Lower lobe of right lung (tissue), 2 donors: ENCODE measurements at regions not wholly inside any gene's neighbourhood (a gene's known extent, or its start where the extent isn't known, plus 50 kb on each side); places are given as distances from the start of the nearest gene placed in this dataset.
"Not testable (repeated sequence)": the region's sequence is repeated elsewhere in the genome, so short reads cannot be mapped to it uniquely, and the experiment has no call there.

Source experiments
- ATAC-seq, 2 donors: fragments of 200-7000 bp; cut with Tn5 transposase; one replicate each; pipeline ENCODE4 v1.9.1; 2020 to 2022; ENCODE audit warnings: mild to moderate bottlenecking in 2 of 2, moderate library complexity in 2 of 2
- DNase-seq: peaks from one replicate; pipeline ENCODE4 v3.0.0-alpha.2; 2020
- H3K27ac ChIP-seq: fragments of 200-600 bp; one replicate; pipeline ENCODE4 v1.8.0; 2022
- H3K27me3 ChIP-seq: fragments of 200-600 bp; one replicate; pipeline ENCODE4 v1.8.0; 2022; ENCODE audit warnings: low read depth
- H3K36me3 ChIP-seq: fragments of 200-600 bp; one replicate; pipeline ENCODE4 v1.8.0; 2022; ENCODE audit warnings: mild to moderate bottlenecking
- H3K4me1 ChIP-seq: fragments of 200-600 bp; one replicate; pipeline ENCODE4 v1.8.0; 2022
- H3K4me3 ChIP-seq: fragments of 200-600 bp; one replicate; pipeline ENCODE4 v1.8.0; 2022; ENCODE audit warnings: mild to moderate bottlenecking
- H3K9me3 ChIP-seq: fragments of 200-600 bp; one replicate; pipeline ENCODE4 v1.8.0; 2022
- intact Hi-C: fragments of 100-400 bp; cut with DNase I; formaldehyde crosslinking; loops from one replicate; pipeline ENCODE4 v1.11.0; 2022
- TF ChIP-seq, protein P1 (sequence below): fragments of 200-600 bp; IDR thresholded peaks from one replicate; pipeline ENCODE4 v1.8.0; 2022; ENCODE audit warnings: antibody characterized with exemption, mild to moderate bottlenecking
- donor health status: DM: no; HTN: yes; CAD: no; lungs with severe emphysema.

DNA sequence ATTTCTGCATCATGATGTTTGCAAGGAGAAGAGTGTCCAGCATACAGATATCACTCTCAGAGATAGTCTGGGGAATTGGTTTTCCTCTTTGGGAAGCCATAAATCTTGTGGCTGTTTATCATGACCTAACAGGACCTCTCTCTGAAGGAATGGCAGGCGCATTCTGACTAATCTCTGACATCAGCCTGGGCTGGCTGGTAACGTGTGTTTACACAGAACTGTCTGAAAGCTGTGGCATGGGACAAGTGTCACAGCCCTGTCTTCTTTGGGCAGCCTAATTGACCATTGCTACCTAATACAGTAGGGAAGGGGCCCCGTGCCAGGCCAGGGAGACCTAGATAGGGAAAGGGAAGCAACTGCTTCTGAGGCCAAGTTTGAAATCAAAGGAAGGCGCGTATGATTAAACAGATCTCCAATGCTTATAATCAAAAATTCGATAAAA is 73.9 kb upstream of the CABCOCO1 start:
- intact Hi-C loops = no loop called here
- peaks cover 6% of the 10 kb centered on the region for H3K4me1 ChIP-seq
- H3K36me3 ChIP-seq = no peaks in the 10 kb centered on the region
- ATAC-seq (no peak), DNase-seq (no peak)
- no peaks in the 10 kb centered on the region for H3K9me3 ChIP-seq
- TF ChIP-seq, protein P1, sequence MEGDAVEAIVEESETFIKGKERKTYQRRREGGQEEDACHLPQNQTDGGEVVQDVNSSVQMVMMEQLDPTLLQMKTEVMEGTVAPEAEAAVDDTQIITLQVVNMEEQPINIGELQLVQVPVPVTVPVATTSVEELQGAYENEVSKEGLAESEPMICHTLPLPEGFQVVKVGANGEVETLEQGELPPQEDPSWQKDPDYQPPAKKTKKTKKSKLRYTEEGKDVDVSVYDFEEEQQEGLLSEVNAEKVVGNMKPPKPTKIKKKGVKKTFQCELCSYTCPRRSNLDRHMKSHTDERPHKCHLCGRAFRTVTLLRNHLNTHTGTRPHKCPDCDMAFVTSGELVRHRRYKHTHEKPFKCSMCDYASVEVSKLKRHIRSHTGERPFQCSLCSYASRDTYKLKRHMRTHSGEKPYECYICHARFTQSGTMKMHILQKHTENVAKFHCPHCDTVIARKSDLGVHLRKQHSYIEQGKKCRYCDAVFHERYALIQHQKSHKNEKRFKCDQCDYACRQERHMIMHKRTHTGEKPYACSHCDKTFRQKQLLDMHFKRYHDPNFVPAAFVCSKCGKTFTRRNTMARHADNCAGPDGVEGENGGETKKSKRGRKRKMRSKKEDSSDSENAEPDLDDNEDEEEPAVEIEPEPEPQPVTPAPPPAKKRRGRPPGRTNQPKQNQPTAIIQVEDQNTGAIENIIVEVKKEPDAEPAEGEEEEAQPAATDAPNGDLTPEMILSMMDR = no peak
- H3K4me3 ChIP-seq = no peak overlapping the region
- H3K27ac ChIP-seq = no peak overlapping the region
- H3K27me3 ChIP-seq = no peaks in the 10 kb centered on the region

- Histone ChIP-seq H3K27ac (no peak overlapping the region), H3K4me1 (peaks cover 6% of the 10 kb centered on the region), H3K27me3 (no peaks in the 10 kb centered on the region), H3K36me3 (no peaks in the 10 kb centered on the region), H3K9me3 (no peaks in the 10 kb centered on the region), H3K4me3 (no peak overlapping the region)
- no peak for DNase-seq
- ATAC-seq = no peak
- TF ChIP-seq, protein P1 = no peak
- intact Hi-C loops = no loop called here
Observed at GRCh38 chr10:61586829-61587228, 75.9 kb upstream of the CABCOCO1 start.

DNA sequence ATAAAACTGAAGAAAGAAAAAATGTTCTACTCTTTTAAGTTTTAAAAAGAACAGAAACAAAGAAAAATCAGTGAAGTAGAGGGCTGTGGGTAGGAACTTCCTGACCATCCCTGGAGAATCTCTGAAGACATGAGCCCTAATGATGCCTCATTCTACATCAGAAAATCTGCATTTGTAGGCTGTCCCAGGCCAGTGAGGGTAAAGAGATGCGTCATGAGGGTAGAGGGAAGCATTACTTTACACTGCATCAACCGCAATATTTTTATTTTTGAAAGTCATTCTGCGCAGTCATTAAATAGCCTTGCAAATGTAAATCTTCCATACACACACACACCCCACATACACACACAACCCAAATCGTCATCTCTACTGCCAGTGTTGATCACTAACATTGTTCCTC is 82.1 kb upstream of the CABCOCO1 start:
- no peak for ATAC-seq
- Histone ChIP-seq H3K36me3 (no peaks in the 10 kb centered on the region), H3K27ac (no peak overlapping the region), H3K4me1 (no peaks in the 10 kb centered on the region), H3K27me3 (no peaks in the 10 kb centered on the region), H3K4me3 (no peak overlapping the region), H3K9me3 (no peaks in the 10 kb centered on the region)
- intact Hi-C loops = no loop called here
- no peak for DNase-seq
- TF ChIP-seq, protein P1 = no peak

GRCh38 chr10:61570204-61570603 is 92.5 kb upstream of the CABCOCO1 start:
- DNase-seq, H3K27me3 ChIP-seq, H3K4me3 ChIP-seq, H3K4me1 ChIP-seq, H3K27ac ChIP-seq, intact Hi-C loops, ATAC-seq, H3K36me3 ChIP-seq: not testable (repeated sequence)
- peaks cover 16% of the 10 kb centered on the region for H3K9me3 ChIP-seq

DNA sequence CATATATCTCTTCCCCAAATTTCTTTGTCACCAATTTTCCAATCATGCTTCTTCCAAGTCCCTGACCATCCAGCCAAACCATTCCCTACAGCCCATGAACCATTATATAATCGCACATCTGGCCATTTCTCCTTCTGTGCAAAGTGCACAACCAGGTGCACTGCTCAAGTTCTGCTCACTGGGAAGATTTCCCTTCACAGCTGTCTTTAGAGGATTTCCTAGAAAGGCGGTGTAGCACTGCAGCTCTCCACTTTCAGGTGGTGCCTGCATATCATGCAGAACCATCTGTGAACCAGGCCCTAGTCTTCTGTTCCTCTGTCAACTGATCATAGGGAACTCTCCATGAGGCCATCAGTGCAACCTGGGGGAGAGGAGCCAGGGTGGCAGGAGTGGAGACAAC is 95.0 kb upstream of the CABCOCO1 start:
- no peaks in the 10 kb centered on the region for H3K4me1 ChIP-seq
- no peaks in the 10 kb centered on the region for H3K27me3 ChIP-seq
- DNase-seq = no peak
- no peaks in the 10 kb centered on the region for H3K36me3 ChIP-seq
- H3K9me3 ChIP-seq = peaks cover 16% of the 10 kb centered on the region
- TF ChIP-seq, protein P1 = no peak
- H3K27ac ChIP-seq = no peak overlapping the region
- H3K4me3 ChIP-seq = no peak overlapping the region
- no peak for ATAC-seq
- intact Hi-C loops = no loop called here

- Histone ChIP-seq H3K4me3 (no peak overlapping the region), H3K4me1 (no peaks in the 10 kb centered on the region), H3K27me3 (no peaks in the 10 kb centered on the region), H3K9me3 (peaks cover 15% of the 10 kb centered on the region), H3K27ac (no peak overlapping the region), H3K36me3 (no peaks in the 10 kb centered on the region)
- DNase-seq = no peak
- ATAC-seq = no peak
- intact Hi-C loops = no loop called here
- TF ChIP-seq, protein P1 = no peak
Observed at GRCh38 chr10:61565819-61566560, 96.7 kb upstream of the CABCOCO1 start.
